SK-N-SH (cell line): ENCODE measurements at regions not wholly inside any gene's neighbourhood (a gene's known extent, or its start where the extent isn't known, plus 50 kb on each side); places are given as distances from the start of the nearest gene placed in this dataset.

Experiments
- CTCF ChIA-PET: fragments of 300-600, 350-600 bp; formaldehyde crosslinking; extraction: SDS; loops from one replicate; lab custom pipeline; 2021; lab: Yijun Ruan, JAX
- POLR2A ChIA-PET: fragments of 350-600 bp; sonication (Branson Sonifier 250); formaldehyde crosslinking; extraction: SDS; loops from one replicate; lab custom pipeline; 2020; ENCODE audit warnings: antibody characterized with exemption, inconsistent platforms; lab: Yijun Ruan, JAX
- DNase-seq: peaks from one replicate; pipeline ENCODE4 v3.0.0; 2012
- H2AFZ ChIP-seq: fragments of 200-600 bp; sonication (generic); 2 replicates; pipeline ENCODE4 v1.8.1; 2016; ENCODE audit warnings: antibody characterized with exemption, mild to moderate bottlenecking, low read depth
- H3F3A ChIP-seq: fragments of 200-600 bp; sonication (generic); replicated peaks from 2 replicates; pipeline ENCODE3; 2016; ENCODE audit warnings: antibody characterized with exemption, mild to moderate bottlenecking; ENCODE audit not compliant: insufficient read depth
- H3K27ac ChIP-seq, 2 experiments: fragments of 200-500 bp in 1 of 2; fragments of 200-600 bp in 1 of 2; sonication (Bioruptor generic) in 1 of 2; sonication (generic), shearing (Covaris generic) in 1 of 2; 2 replicates each; pipeline versions ENCODE4 v1.5.1 to v1.6.1; 2014 to 2016; ENCODE audit warnings: low read depth in 2 of 2, inconsistent platforms in 1 of 2, low read length in 1 of 2, mild to moderate bottlenecking in 1 of 2, mixed read lengths in 1 of 2
- H3K27me3 ChIP-seq: fragments of 200-600 bp; sonication (generic), shearing (Covaris generic); 2 replicates; pipeline ENCODE4 v1.6.1; 2016; ENCODE audit warnings: mixed run types; ENCODE audit not compliant: insufficient read depth
- H3K36me3 ChIP-seq, 2 experiments: fragments of 200-500 bp in 1 of 2; fragments of 200-600 bp in 1 of 2; sonication (Bioruptor generic) in 1 of 2; sonication (generic) in 1 of 2; replicated peaks in 1 of 2; 2 replicates each; pipeline versions ENCODE3 to v1.5.1; 2014 to 2016; ENCODE audit warnings: low read length in 1 of 2, mild to moderate bottlenecking in 1 of 2; ENCODE audit not compliant: insufficient read depth in 2 of 2, control insufficient read depth in 1 of 2
- H3K4me1 ChIP-seq, 2 experiments: fragments of 200-500 bp in 1 of 2; fragments of 200-600 bp in 1 of 2; sonication (Bioruptor generic) in 1 of 2; sonication (generic), shearing (Covaris generic) in 1 of 2; 2 replicates each; pipeline versions ENCODE4 v1.5.1 to v1.6.1; 2014 to 2016; ENCODE audit warnings: low read depth in 1 of 2, low read length in 1 of 2, mixed run types in 1 of 2; ENCODE audit not compliant: insufficient read depth in 2 of 2, control insufficient read depth in 1 of 2
- H3K4me2 ChIP-seq: fragments of 200-600 bp; sonication (generic), shearing (Covaris generic); 2 replicates; pipeline ENCODE4 v1.6.1; 2017; ENCODE audit warnings: mixed run types
- H3K4me3 ChIP-seq, 2 experiments: fragments of 200-500 bp in 1 of 2; fragments of 200-600 bp in 1 of 2; sonication (Bioruptor generic) in 1 of 2; sonication (generic), shearing (Covaris generic) in 1 of 2; 2 replicates each; pipeline versions ENCODE4 v1.5.1 to v1.8.1; 2014 to 2016; ENCODE audit warnings: low read depth in 2 of 2, inconsistent platforms in 1 of 2, low read length in 1 of 2, mild to moderate bottlenecking in 1 of 2, mixed read lengths in 1 of 2, moderate library complexity in 1 of 2
- H3K79me2 ChIP-seq: fragments of 200-600 bp; sonication (generic); 2 replicates; pipeline ENCODE4 v1.8.1; 2017; ENCODE audit warnings: mild to moderate bottlenecking; ENCODE audit not compliant: insufficient read depth
- H3K9ac ChIP-seq: fragments of 200-600 bp; sonication (generic); 2 replicates; pipeline ENCODE4 v1.6.1; 2017; ENCODE audit warnings: mixed run types
- H3K9me2 ChIP-seq: fragments of 200-600 bp; sonication (generic); 2 replicates; pipeline ENCODE4 v1.6.1; 2017; ENCODE audit warnings: mixed run types
- H3K9me3 ChIP-seq: fragments of 200-600 bp; sonication (generic); 2 replicates; pipeline ENCODE4 v1.6.1; 2017; ENCODE audit warnings: mixed run types, mild to moderate bottlenecking, moderate library complexity
- H4K20me1 ChIP-seq: fragments of 200-600 bp; sonication (generic); 2 replicates; pipeline ENCODE4 v1.6.1; 2017; ENCODE audit warnings: mild to moderate bottlenecking, mixed run types; ENCODE audit not compliant: insufficient read depth
- ELF1 ChIP-seq: IDR thresholded peaks from 2 replicates; pipeline ENCODE4 v1.4.0; 2012
- EP300 ChIP-seq, 2 experiments: IDR thresholded peaks; 2 replicates each; pipeline versions ENCODE4 v1.4.0 to v1.6.1; 2012; ENCODE audit warnings: borderline replicate concordance in 1 of 2, low read depth in 1 of 2, low read length in 1 of 2
- FOSL2 ChIP-seq: IDR thresholded peaks from 2 replicates; pipeline ENCODE4 v1.4.0; 2012; ENCODE audit warnings: low read depth, mild to moderate bottlenecking, moderate library complexity, borderline replicate concordance
- GATA2 ChIP-seq: sonication (generic); formaldehyde crosslinking; IDR thresholded peaks from 2 replicates; pipeline ENCODE4 v1.5.0; 2020; ENCODE audit warnings: mild to moderate bottlenecking, missing genetic modification reagents
- JUND ChIP-seq: IDR thresholded peaks from 2 replicates; pipeline ENCODE4 v1.4.0; 2012
- MAX ChIP-seq: IDR thresholded peaks from 2 replicates; pipeline ENCODE4 v1.4.0; 2012; ENCODE audit warnings: low read depth
- MXI1 ChIP-seq: IDR thresholded peaks from 2 replicates; pipeline ENCODE4 v1.6.1; 2012; ENCODE audit warnings: mild to moderate bottlenecking, low read depth, low read length, improper control_type of control experiment
- POLR2AphosphoS5 ChIP-seq: IDR thresholded peaks from 2 replicates; pipeline ENCODE4 v1.6.1; 2012; ENCODE audit warnings: low read depth, low read length
- RAD21 ChIP-seq: IDR thresholded peaks from 2 replicates; pipeline ENCODE4 v1.6.1; 2012; ENCODE audit warnings: mild to moderate bottlenecking, low read length
- REST ChIP-seq: IDR thresholded peaks from 2 replicates; pipeline ENCODE4 v1.6.1; 2012; ENCODE audit warnings: mild to moderate bottlenecking, low read depth, low read length, moderate library complexity
- RFX5 ChIP-seq: IDR thresholded peaks from 2 replicates; pipeline ENCODE4 v1.6.1; 2012; ENCODE audit warnings: mild to moderate bottlenecking, improper control_type of control experiment, low read length
- SMC3 ChIP-seq: IDR thresholded peaks from 2 replicates; pipeline ENCODE4 v1.6.1; 2012; ENCODE audit warnings: low read depth, low read length, improper control_type of control experiment
- TAF1 ChIP-seq: IDR thresholded peaks from 2 replicates; pipeline ENCODE4 v1.6.1; 2012; ENCODE audit warnings: low read depth, mild to moderate bottlenecking, low read length, moderate library complexity, borderline replicate concordance
- USF1 ChIP-seq: IDR thresholded peaks from 2 replicates; pipeline ENCODE4 v1.4.0; 2012; ENCODE audit warnings: low read depth, borderline replicate concordance
- YY1 ChIP-seq: IDR thresholded peaks from 2 replicates; pipeline ENCODE4 v1.4.0; 2012; ENCODE audit warnings: low read depth, mild to moderate bottlenecking
- WGBS: methylation state at CpG from one replicate; pipeline ENCODE4 v1.1.6; 2017; ENCODE audit warnings: low lambda C conversion rate; 5-methylcytosine and 5-hydroxymethylcytosine counted together
- TF ChIP-seq, protein P1 (sequence below): fragments of 150-350 bp; IDR thresholded peaks from 2 replicates; pipeline ENCODE4 v1.6.1; 2016; ENCODE audit warnings: mild to moderate bottlenecking, low read depth, low read length

- Histone ChIP-seq H3K4me2 (no peak overlapping the region), H3F3A (no peaks in the 10 kb centered on the region), H3K27ac (no peak overlapping the region), H3K36me3 (no peaks in the 10 kb centered on the region), H3K9me2 (no peaks in the 10 kb centered on the region), H3K9me3 (no peaks in the 10 kb centered on the region), H3K4me1 (peaks cover 0 to 8% of the 10 kb centered on the region in 2 experiments; a peak in 1 of 4 replicates), H3K79me2 (no peaks in the 10 kb centered on the region), H2AFZ (no peak overlapping the region), H3K9ac (no peak overlapping the region), H3K27me3 (no peaks in the 10 kb centered on the region), H4K20me1 (no peaks in the 10 kb centered on the region), H3K4me3 (no peak overlapping the region)
- no peak for TF ChIP-seq FOSL2
- TF ChIP-seq TAF1: no peak
- TF ChIP-seq USF1: no peak
- no peak for TF ChIP-seq RAD21
- no peak for DNase-seq
- ChIA-PET CTCF (no interaction called here), POLR2A (no interaction called here)
- WGBS: 44% methylated on average over 5 of the region's 5 CpGs
Observed at GRCh38 chr10:120761951-120762350, 89.2 kb upstream of the WDR11 start.

DNA sequence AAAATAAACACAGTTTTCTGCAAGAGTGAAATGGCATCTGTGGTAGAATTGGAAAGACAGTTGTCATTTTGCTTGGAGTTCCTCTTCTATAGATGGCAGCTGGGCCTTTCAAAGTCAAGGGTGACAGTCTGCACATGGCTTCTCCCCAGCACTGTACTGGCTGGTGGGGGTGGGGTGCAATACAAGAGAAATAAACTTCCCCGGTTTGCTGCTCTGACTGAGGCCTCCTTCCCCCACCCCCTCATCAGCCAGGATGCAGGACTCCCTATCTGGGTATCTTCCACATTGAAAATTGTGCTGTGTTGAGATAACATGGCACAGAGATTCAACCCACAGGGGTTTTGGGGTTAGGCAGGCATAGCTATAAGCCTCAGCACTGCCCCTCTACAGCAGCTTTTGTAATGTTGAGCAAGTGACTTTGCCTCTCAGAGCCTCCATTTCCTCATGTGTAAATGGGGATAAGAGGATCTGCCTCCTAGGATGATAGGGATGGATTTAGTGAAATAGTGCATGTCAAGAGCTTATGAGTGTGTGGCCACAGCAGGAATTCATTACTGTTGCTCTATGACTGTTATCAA, 85.8 kb upstream of the WDR11 start:
- no peaks in the 10 kb centered on the region for H3K79me2 ChIP-seq
- TF ChIP-seq GATA2 (CRISPR knock-in tag): peak; percentile 10; the same call in 1 of the 2 replicates
- TF ChIP-seq SMC3: no peak
- no peak for TF ChIP-seq MXI1
- no peak for TF ChIP-seq EP300 (IDR thresholded peaks at IDR 0.05; ENCODE audit: borderline replicate concordance in 1 of 2, low read depth in 1 of 2, low read length in 1 of 2)
- TF ChIP-seq, all 33 proteins: peak for 1
- Histone ChIP-seq H3K4me2 (no peak overlapping the region), H2AFZ (no peak overlapping the region), H3K27me3 (no peaks in the 10 kb centered on the region), H4K20me1 (no peaks in the 10 kb centered on the region), H3K9ac (no peak overlapping the region), H3K4me3 (no peak overlapping the region), H3K9me2 (no peaks in the 10 kb centered on the region), H3F3A (no peaks in the 10 kb centered on the region), H3K9me3 (no peaks in the 10 kb centered on the region), H3K36me3 (no peaks in the 10 kb centered on the region), H3K4me1 (peaks cover 0 to 8% of the 10 kb centered on the region in 2 experiments; a peak in 1 of 4 replicates), H3K27ac (peak overlapping the region in 1 of 2 experiments; percentile 55; a peak in 2 of 4 replicates)
- 46% methylated on average over 1 of the region's 1 CpG for WGBS
- ChIA-PET CTCF (interaction anchor here (1.3 kb wide), 1 partner anchor 29 kb away, joined by 3 read pairs; no protein-coding TSS in a partner anchor), POLR2A (no interaction called here)
- peak; percentile 34 for DNase-seq

GRCh38 chr10:120768227-120768626, 82.9 kb upstream of the WDR11 start:
- 37% methylated on average over 3 of the region's 3 CpGs for WGBS
- H3K9me2 ChIP-seq: no peaks in the 10 kb centered on the region
- H2AFZ ChIP-seq: no peak overlapping the region
- H3K4me3 ChIP-seq: no peak overlapping the region
- H3K36me3 ChIP-seq: no peaks in the 10 kb centered on the region
- H3F3A ChIP-seq: no peaks in the 10 kb centered on the region
- CTCF ChIA-PET: interaction anchor here (1.0 kb wide), 1 partner anchor 117 kb away, joined by 3 read pairs; no protein-coding TSS in a partner anchor
- no peak overlapping the region for H3K4me2 ChIP-seq
- H3K4me1 ChIP-seq: peaks cover 0 to 8% of the 10 kb centered on the region in 2 experiments; a peak in 1 of 4 replicates
- POLR2A ChIA-PET: no interaction called here
- H3K9me3 ChIP-seq: no peaks in the 10 kb centered on the region
- no peaks in the 10 kb centered on the region for H3K79me2 ChIP-seq
- DNase-seq: no peak
- H3K27me3 ChIP-seq: no peaks in the 10 kb centered on the region
- no peak overlapping the region for H3K27ac ChIP-seq
- H4K20me1 ChIP-seq: no peaks in the 10 kb centered on the region
- H3K9ac ChIP-seq: no peak overlapping the region
- TF ChIP-seq RFX5 (no peak), REST (no peak), GATA2 (CRISPR knock-in tag) (no peak), MAX (no peak), FOSL2 (no peak), JUND (no peak), RAD21 (no peak), ELF1 (no peak), YY1 (no peak), POLR2AphosphoS5 (no peak)
- TF ChIP-seq, protein P1, sequence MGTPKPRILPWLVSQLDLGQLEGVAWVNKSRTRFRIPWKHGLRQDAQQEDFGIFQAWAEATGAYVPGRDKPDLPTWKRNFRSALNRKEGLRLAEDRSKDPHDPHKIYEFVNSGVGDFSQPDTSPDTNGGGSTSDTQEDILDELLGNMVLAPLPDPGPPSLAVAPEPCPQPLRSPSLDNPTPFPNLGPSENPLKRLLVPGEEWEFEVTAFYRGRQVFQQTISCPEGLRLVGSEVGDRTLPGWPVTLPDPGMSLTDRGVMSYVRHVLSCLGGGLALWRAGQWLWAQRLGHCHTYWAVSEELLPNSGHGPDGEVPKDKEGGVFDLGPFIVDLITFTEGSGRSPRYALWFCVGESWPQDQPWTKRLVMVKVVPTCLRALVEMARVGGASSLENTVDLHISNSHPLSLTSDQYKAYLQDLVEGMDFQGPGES: no peak
